Upper lobe of left lung (tissue), 6 donors: ENCODE measurements at regions not wholly inside any gene's neighbourhood (a gene's known extent, or its start where the extent isn't known, plus 50 kb on each side); places are given as distances from the start of the nearest gene placed in this dataset.

ENCODE experiments used
- ATAC-seq, 2 donors: fragments of 200-7000 bp; cut with Tn5 transposase; one replicate each; pipeline ENCODE4 v1.9.1; 2022; ENCODE audit warnings: mild to moderate bottlenecking in 2 of 2, moderate library complexity in 2 of 2; ENCODE audit not compliant: low FRiP score in 2 of 2
- DNase-seq, 2 donors: peaks; one replicate each; pipeline ENCODE4 v3.0.0-alpha.2; 2019 to 2020
- H3K27ac ChIP-seq, 4 donors: fragments of 200-600 bp; sonication (generic); one replicate each; pipeline ENCODE4 v1.5.1; 2016 to 2019
- H3K27me3 ChIP-seq, 4 donors: fragments of 200-600 bp; sonication (generic); one replicate each; pipeline ENCODE4 v1.5.1; 2017 to 2019
- H3K36me3 ChIP-seq, 4 donors: fragments of 200-600 bp; sonication (generic); one replicate each; pipeline ENCODE4 v1.5.1; 2016 to 2019
- H3K4me1 ChIP-seq, 4 donors: fragments of 200-600 bp; sonication (generic); one replicate each; pipeline ENCODE4 v1.5.1; 2018 to 2019
- H3K4me3 ChIP-seq, 4 donors: fragments of 200-600 bp; sonication (generic); one replicate each; pipeline ENCODE4 v1.5.1; 2017 to 2019; ENCODE audit warnings: mild to moderate bottlenecking in 2 of 4, moderate library complexity in 1 of 4
- H3K9me3 ChIP-seq, 4 donors: fragments of 200-600 bp; sonication (generic); one replicate each; pipeline ENCODE4 v1.5.1; 2018 to 2019
- EP300 ChIP-seq, 4 donors: sonication (generic); formaldehyde crosslinking; IDR thresholded peaks; one replicate each; pipeline ENCODE4 v1.5.1; 2017; ENCODE audit warnings: antibody characterized with exemption in 4 of 4, control low read depth in 2 of 4
- POLR2A ChIP-seq, 4 donors: fragments of 450-650 bp; IDR thresholded peaks; one replicate each; pipeline ENCODE4 v1.5.1; 2016 to 2017; ENCODE audit warnings: antibody characterized with exemption in 4 of 4, mild to moderate bottlenecking in 2 of 4
- POLR2AphosphoS5 ChIP-seq, 2 donors: sonication (generic); formaldehyde crosslinking; IDR thresholded peaks; one replicate each; pipeline ENCODE4 v1.5.1; 2017; ENCODE audit warnings: antibody characterized with exemption in 2 of 2
- WGBS, 2 donors: methylation state at CpG; one replicate each; pipeline ENCODE4 v1.1.5; 2017 to 2018; 5-methylcytosine and 5-hydroxymethylcytosine counted together
- TF ChIP-seq, protein P1 (sequence below), 6 experiments: fragments of 450-650 bp in 4 of 6; fragments of 200-600 bp in 2 of 6; sonication (generic) in 2 of 6; IDR thresholded peaks; one replicate each; pipeline ENCODE4 v1.5.1; 2016 to 2019; ENCODE audit warnings: antibody characterized with exemption in 6 of 6
- donor health status: DM: no; HTN: no; CAD: no; lungs with moderate emphysema.
- donor health status: DM: no; HTN: yes; CAD: no; lungs with severe emphysema.

DNA sequence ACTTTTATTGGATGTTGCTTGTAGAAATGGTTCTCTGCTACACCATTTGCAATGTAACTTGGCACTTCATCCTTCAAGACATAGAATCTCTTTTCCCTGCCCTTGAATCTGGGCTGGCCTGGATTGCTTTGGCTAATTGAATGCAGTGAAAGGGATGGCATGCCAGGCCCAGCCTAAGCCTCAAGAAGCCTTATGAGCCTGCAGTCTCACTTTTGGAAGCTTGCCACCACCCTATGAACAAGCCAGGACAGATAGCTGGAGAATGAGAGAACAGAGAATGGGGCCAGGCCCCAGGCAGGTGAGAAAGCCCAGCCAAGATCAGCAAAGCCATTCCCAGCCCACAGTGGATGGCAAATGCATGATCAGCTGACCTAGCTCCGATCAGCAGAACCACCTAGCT is 117.0 kb upstream of the ADRA1D start:
- TF ChIP-seq POLR2A (IDR thresholded peaks at IDR 0.05) (no peak), POLR2AphosphoS5 (IDR thresholded peaks at IDR 0.05) (no peak), EP300 (IDR thresholded peaks at IDR 0.05) (no peak)
- TF ChIP-seq, protein P1, sequence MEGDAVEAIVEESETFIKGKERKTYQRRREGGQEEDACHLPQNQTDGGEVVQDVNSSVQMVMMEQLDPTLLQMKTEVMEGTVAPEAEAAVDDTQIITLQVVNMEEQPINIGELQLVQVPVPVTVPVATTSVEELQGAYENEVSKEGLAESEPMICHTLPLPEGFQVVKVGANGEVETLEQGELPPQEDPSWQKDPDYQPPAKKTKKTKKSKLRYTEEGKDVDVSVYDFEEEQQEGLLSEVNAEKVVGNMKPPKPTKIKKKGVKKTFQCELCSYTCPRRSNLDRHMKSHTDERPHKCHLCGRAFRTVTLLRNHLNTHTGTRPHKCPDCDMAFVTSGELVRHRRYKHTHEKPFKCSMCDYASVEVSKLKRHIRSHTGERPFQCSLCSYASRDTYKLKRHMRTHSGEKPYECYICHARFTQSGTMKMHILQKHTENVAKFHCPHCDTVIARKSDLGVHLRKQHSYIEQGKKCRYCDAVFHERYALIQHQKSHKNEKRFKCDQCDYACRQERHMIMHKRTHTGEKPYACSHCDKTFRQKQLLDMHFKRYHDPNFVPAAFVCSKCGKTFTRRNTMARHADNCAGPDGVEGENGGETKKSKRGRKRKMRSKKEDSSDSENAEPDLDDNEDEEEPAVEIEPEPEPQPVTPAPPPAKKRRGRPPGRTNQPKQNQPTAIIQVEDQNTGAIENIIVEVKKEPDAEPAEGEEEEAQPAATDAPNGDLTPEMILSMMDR (IDR thresholded peaks at IDR 0.05): no peak
- no peak overlapping the region for H3K27ac ChIP-seq
- H3K36me3 ChIP-seq: no peaks in the 10 kb centered on the region
- ATAC-seq: no peak
- no peak overlapping the region for H3K4me3 ChIP-seq
- 86 to 88% methylated on average over 1 of the region's 1 CpG for WGBS, 2 donors
- H3K9me3 ChIP-seq: no peaks in the 10 kb centered on the region
- no peaks in the 10 kb centered on the region for H3K27me3 ChIP-seq
- DNase-seq: no peak
- peaks cover 0 to 14% (median 4%) of the 10 kb centered on the region in 4 donors for H3K4me1 ChIP-seq

- TF ChIP-seq POLR2AphosphoS5 (IDR thresholded peaks at IDR 0.05) (no peak), EP300 (IDR thresholded peaks at IDR 0.05) (no peak), POLR2A (IDR thresholded peaks at IDR 0.05) (no peak)
- TF ChIP-seq, protein P1 (IDR thresholded peaks at IDR 0.05): no peak
- Histone ChIP-seq H3K36me3 (no peaks in the 10 kb centered on the region), H3K4me1 (no peaks in the 10 kb centered on the region), H3K27me3 (no peaks in the 10 kb centered on the region), H3K9me3 (no peaks in the 10 kb centered on the region), H3K27ac (no peak overlapping the region), H3K4me3 (no peak overlapping the region)
- 62 to 76% methylated on average over 6 of the region's 6 CpGs for WGBS, 2 donors
- ATAC-seq (no peak), DNase-seq (no peak)
Observed at GRCh38 chr20:4358552-4358951, 109.5 kb upstream of the ADRA1D start.

- Histone ChIP-seq H3K27me3 (no peaks in the 10 kb centered on the region), H3K36me3 (no peaks in the 10 kb centered on the region), H3K27ac (no peak overlapping the region), H3K4me1 (no peaks in the 10 kb centered on the region), H3K4me3 (no peak overlapping the region), H3K9me3 (peaks cover 0 to 7% (median 4%) of the 10 kb centered on the region in 4 donors)
- no peak for ATAC-seq
- WGBS, 2 donors: 88 to 100% methylated on average over 1 of the region's 1 CpG
- no peak for DNase-seq
- TF ChIP-seq POLR2AphosphoS5 (IDR thresholded peaks at IDR 0.05) (no peak), EP300 (IDR thresholded peaks at IDR 0.05) (no peak), POLR2A (IDR thresholded peaks at IDR 0.05) (no peak)
- TF ChIP-seq, protein P1 (IDR thresholded peaks at IDR 0.05): no peak
Observed at GRCh38 chr20:4352348-4352747, 103.3 kb upstream of the ADRA1D start.

GRCh38 chr20:4350096-4350495 is 101.0 kb upstream of the ADRA1D start:
- Histone ChIP-seq H3K27ac (no peak overlapping the region), H3K4me1 (no peaks in the 10 kb centered on the region), H3K9me3 (peaks cover 0 to 7% (median 4%) of the 10 kb centered on the region in 4 donors), H3K36me3 (no peaks in the 10 kb centered on the region), H3K27me3 (no peaks in the 10 kb centered on the region), H3K4me3 (no peak overlapping the region)
- TF ChIP-seq, protein P1 (IDR thresholded peaks at IDR 0.05): no peak
- TF ChIP-seq POLR2A (IDR thresholded peaks at IDR 0.05): no peak
- no peak for TF ChIP-seq POLR2AphosphoS5 (IDR thresholded peaks at IDR 0.05)
- no peak for TF ChIP-seq EP300 (IDR thresholded peaks at IDR 0.05)
- no peak for DNase-seq
- no peak for ATAC-seq
- WGBS, 2 donors: 65 to 87% methylated on average over 1 of the region's 1 CpG

GRCh38 chr20:4344670-4345069 is 95.6 kb upstream of the ADRA1D start:
- 68 to 70% methylated on average over 2 of the region's 2 CpGs for WGBS, 2 donors
- no peaks in the 10 kb centered on the region for H3K36me3 ChIP-seq
- H3K27ac ChIP-seq: no peak overlapping the region
- TF ChIP-seq, protein P1 (IDR thresholded peaks at IDR 0.05): no peak
- no peak for TF ChIP-seq POLR2AphosphoS5 (IDR thresholded peaks at IDR 0.05)
- TF ChIP-seq POLR2A (IDR thresholded peaks at IDR 0.05): no peak
- no peak for TF ChIP-seq EP300 (IDR thresholded peaks at IDR 0.05)
- H3K9me3 ChIP-seq: no peaks in the 10 kb centered on the region
- DNase-seq (no peak), ATAC-seq (no peak)
- H3K4me1 ChIP-seq: no peaks in the 10 kb centered on the region
- no peak overlapping the region for H3K4me3 ChIP-seq
- no peaks in the 10 kb centered on the region for H3K27me3 ChIP-seq
